Mucosa of rectum (tissue), 2 donors: ENCODE measurements at regions not wholly inside any gene's neighbourhood (a gene's known extent, or its start where the extent isn't known, plus 50 kb on each side); places are given as distances from the start of the nearest gene placed in this dataset.

ENCODE experiments used
- H3K27ac ChIP-seq, 2 donors: one replicate each; pipeline ENCODE4 v1.7.0; 2013; ENCODE audit warnings: inconsistent platforms in 2 of 2, low read depth in 2 of 2, low read length in 2 of 2
- H3K27me3 ChIP-seq, 2 donors: one replicate each; pipeline ENCODE4 v1.7.0; 2013; ENCODE audit warnings: low read length in 2 of 2; ENCODE audit not compliant: control insufficient read depth in 2 of 2, insufficient read depth in 2 of 2
- H3K36me3 ChIP-seq, 2 donors: one replicate each; pipeline ENCODE4 v1.7.0; 2013; ENCODE audit warnings: low read length in 2 of 2; ENCODE audit not compliant: control insufficient read depth in 2 of 2, insufficient read depth in 2 of 2
- H3K4me1 ChIP-seq, 2 donors: one replicate each; pipeline ENCODE4 v1.7.0; 2013; ENCODE audit warnings: low read length in 2 of 2, mild to moderate bottlenecking in 1 of 2; ENCODE audit not compliant: control insufficient read depth in 2 of 2, insufficient read depth in 2 of 2
- H3K4me3 ChIP-seq, 2 donors: one replicate each; pipeline ENCODE4 v1.7.0; 2013; ENCODE audit warnings: low read length in 2 of 2
- H3K9ac ChIP-seq, 2 donors: one replicate each; pipeline ENCODE4 v1.7.0; 2013; ENCODE audit warnings: low read length in 2 of 2, low read depth in 1 of 2, mild to moderate bottlenecking in 1 of 2
- H3K9me3 ChIP-seq, 2 donors: one replicate each; pipeline ENCODE4 v1.7.0; 2013; ENCODE audit warnings: low read length in 2 of 2; ENCODE audit not compliant: control insufficient read depth in 2 of 2
- donor health status: healthy.
- donor health status: Normal muscosa, but diverticular disease.

DNA sequence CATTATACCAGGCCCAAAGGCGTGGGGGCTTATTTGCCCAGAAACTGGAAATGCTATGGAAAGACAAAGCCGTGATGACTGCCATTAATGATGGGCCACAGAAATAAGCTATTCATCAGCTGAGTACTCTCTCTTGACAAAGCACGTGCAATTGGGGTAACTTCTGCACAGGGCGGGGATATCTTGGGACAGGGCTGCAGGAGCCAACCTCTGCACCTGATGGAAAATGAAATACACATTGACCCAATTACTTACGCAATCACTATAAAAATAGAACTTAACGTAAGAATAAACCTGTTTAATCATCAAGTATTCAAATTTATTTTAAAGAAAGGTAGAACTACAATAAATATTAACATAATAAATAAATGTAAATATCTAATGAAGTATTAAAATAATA lies 180.1 kb upstream of the NTF3 start:
- no peak overlapping the region for H3K4me3 ChIP-seq

DNA sequence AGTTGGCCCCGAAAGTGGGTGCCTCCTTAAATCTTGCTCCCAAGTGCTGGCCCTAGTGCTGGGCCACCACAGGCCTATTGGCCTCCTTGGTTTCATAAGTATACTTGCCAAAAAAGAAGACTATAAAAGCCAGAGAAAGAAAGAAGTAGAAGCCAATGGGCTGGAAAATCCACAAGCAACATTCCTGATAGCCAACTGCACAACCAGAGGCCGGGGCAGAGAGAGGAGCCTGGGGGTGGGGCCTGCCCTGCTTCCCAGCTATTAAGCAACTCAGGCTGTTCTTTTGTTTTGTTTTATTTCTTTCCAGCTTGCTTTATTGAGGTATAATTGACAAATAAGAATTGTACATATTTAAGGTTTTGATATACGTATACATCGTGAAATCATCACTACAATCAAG lies 177.2 kb upstream of the NTF3 start:
- Histone ChIP-seq H3K9me3 (no peaks in the 10 kb centered on the region), H3K4me3 (no peak overlapping the region), H3K4me1 (no peaks in the 10 kb centered on the region), H3K9ac (no peak overlapping the region), H3K36me3 (no peaks in the 10 kb centered on the region), H3K27me3 (peaks cover 0 to 2% of the 10 kb centered on the region in 2 donors), H3K27ac (no peak overlapping the region)

More for the DNA sequence above, 180.1 kb upstream of the NTF3 start:
- Histone ChIP-seq H3K4me1 (no peaks in the 10 kb centered on the region), H3K9me3 (no peaks in the 10 kb centered on the region), H3K27me3 (peaks cover 0 to 1% of the 10 kb centered on the region in 2 donors), H3K27ac (no peak overlapping the region), H3K36me3 (no peaks in the 10 kb centered on the region), H3K9ac (no peak overlapping the region)

DNA sequence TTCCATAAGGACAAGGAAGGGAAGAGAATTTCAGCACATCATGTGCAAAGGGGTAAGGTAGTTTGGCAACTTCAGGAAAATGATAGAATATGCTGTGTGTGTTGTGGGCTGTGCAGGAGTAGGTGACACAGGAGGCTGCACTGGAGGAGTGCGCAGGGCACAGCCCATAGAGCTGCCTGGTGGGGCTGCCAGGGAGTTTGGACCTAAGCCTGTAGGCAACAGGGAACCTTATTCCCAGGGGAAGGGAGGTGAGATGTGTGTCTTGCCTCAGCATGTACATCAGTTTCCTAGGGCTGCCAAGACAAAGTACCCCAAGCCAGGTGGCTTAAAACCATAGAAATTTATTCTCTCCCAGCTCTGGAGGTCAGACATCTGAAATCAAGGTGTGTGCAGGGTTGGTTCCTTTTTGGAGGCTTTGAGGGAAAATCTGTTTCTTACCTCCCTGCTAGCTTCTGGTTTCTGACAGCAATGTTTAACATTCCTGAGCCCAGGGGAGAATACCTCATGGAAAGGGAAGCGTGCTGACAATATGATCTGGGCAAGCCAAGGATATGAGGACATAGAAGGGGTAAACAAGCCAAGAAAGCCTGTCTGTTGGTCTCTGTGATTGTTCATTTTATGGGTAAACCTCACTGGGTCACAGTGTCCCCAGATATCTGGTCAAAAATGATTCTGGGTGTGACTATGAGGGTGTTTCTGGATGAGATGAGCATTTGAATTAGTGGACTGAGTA lies 174.0 kb upstream of the NTF3 start:
- peaks cover 0 to 2% of the 10 kb centered on the region in 2 donors for H3K27me3 ChIP-seq
- no peaks in the 10 kb centered on the region for H3K36me3 ChIP-seq
- peaks cover 0 to 20% of the 10 kb centered on the region in 2 donors for H3K4me1 ChIP-seq
- no peak overlapping the region for H3K27ac ChIP-seq
- H3K9ac ChIP-seq, result no peak overlapping the region
- H3K4me3 ChIP-seq, result no peak overlapping the region
- no peaks in the 10 kb centered on the region for H3K9me3 ChIP-seq

DNA sequence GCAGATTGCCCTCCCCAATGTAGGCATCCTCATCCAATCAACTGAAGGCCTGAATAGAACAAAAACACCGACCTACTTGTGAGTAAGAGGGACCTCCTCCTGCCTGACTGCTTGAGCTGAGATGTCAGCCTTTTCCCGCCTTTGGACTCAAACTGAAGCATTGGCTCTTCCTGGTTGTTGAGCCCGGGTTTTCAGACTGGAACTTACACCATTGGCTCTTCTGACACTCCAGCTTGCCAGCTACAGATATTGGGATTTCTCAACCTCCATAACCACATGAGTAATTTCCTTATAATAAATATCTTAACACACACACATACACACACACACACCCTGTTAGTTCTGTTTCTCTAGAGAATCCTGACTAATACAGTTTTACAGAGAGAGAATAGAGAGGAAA lies 173.4 kb upstream of the NTF3 start:
- peaks cover 0 to 20% of the 10 kb centered on the region in 2 donors for H3K4me1 ChIP-seq
- H3K27me3 ChIP-seq, result peaks cover 0 to 2% of the 10 kb centered on the region in 2 donors
- H3K9ac ChIP-seq, result no peak overlapping the region
- H3K27ac ChIP-seq, result no peak overlapping the region
- H3K36me3 ChIP-seq, result no peaks in the 10 kb centered on the region
- H3K9me3 ChIP-seq, result no peaks in the 10 kb centered on the region
- no peak overlapping the region for H3K4me3 ChIP-seq

DNA sequence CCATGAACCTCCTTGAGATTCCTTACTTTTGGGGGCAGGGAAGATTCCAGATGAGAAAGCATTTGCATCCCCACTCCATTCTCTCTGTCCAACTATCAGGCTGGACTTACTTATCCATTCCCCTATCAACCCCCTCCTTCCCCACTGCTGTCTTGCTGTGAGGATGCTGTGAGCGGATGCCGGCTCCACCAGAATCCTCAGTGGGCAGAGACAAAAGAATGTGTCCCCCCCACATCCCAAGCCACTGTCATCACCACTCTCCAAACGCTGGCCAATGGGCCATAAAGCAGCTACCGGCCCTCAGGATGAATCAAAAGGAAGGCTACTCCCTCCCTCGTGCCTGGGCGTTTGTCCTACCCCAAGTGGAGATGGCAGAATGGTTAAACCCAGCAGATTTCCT lies 173.0 kb upstream of the NTF3 start:
- H3K4me1 ChIP-seq, result peaks cover 0 to 20% of the 10 kb centered on the region in 2 donors
- no peak overlapping the region for H3K27ac ChIP-seq
- no peak overlapping the region for H3K4me3 ChIP-seq
- H3K9ac ChIP-seq, result no peak overlapping the region
- peaks cover 0 to 2% of the 10 kb centered on the region in 2 donors for H3K27me3 ChIP-seq
- no peaks in the 10 kb centered on the region for H3K36me3 ChIP-seq
- H3K9me3 ChIP-seq, result no peaks in the 10 kb centered on the region

DNA sequence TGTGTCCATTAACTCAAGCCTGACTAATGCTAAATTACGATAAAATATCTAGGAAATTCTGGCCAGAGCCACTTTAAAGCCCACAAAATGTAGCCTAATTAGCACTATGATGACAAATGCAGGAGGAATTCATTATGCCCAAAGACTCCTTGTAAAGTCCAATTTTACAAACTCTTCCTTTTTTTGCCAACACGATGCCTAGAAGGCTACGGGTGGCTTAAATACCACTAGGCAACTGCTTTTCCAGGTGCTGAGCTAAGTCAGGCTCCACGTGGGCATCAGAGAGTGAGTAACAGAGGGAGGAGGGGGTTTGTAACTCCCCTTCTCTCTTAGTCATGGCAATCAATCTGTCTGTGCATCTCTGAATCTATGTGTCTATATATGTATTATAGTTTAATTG lies 172.4 kb upstream of the NTF3 start:
- no peak overlapping the region for H3K4me3 ChIP-seq
- H3K9ac ChIP-seq, result no peak overlapping the region
- peaks cover 0 to 2% of the 10 kb centered on the region in 2 donors for H3K27me3 ChIP-seq
- H3K9me3 ChIP-seq, result no peaks in the 10 kb centered on the region
- H3K27ac ChIP-seq, result no peak overlapping the region
- peaks cover 0 to 20% of the 10 kb centered on the region in 2 donors for H3K4me1 ChIP-seq
- no peaks in the 10 kb centered on the region for H3K36me3 ChIP-seq

DNA sequence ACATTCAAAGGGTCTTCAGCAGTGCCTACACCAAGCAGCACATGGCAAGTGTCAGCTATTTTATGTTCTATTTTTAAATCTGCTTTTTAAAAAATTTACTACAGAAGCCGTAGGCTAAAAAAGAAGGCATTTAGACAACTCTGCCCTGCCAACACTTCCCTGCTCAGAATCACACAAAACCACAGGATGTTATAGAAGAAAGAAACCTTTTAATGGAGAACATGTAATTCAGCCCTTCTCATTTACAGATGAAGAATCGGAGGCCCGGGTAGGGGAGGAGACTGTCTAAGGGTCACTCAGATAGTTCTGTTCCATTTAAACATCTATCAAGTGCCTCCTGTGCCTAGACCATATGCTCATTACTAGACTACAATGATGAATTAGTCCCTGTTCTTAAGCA lies 171.8 kb upstream of the NTF3 start:
- H3K9ac ChIP-seq, result no peak overlapping the region
- peak overlapping the region in 1 of 2 donors; percentile 31 for H3K27ac ChIP-seq
- peaks cover 0 to 2% of the 10 kb centered on the region in 2 donors for H3K27me3 ChIP-seq
- H3K36me3 ChIP-seq, result no peaks in the 10 kb centered on the region
- H3K9me3 ChIP-seq, result no peaks in the 10 kb centered on the region
- peaks cover 0 to 20% of the 10 kb centered on the region in 2 donors for H3K4me1 ChIP-seq
- H3K4me3 ChIP-seq, result no peak overlapping the region

DNA sequence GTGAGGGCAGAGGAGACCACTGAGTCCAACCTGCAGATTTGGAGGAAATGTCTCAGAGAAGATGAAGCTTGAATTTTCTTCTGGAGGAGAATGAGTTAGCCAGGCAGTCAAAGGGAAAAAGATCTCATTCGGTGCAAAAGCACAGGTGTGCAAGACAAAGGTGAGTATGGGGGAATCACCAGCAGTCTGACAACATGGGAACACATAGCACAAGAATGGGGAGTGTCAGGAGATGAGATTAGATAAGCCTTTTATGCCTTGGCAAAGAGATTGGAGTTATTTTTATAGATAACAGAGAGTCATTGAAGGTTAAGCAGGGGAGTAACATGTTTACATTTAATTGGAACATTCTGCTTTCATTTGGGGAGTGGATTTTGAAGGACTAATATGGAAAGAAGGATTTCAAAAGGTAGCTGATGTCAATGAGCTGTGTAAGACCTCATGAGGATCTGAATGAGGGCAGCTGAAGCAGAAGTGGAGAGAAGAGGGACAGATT lies 171.3 kb upstream of the NTF3 start:
- Histone ChIP-seq H3K36me3 (no peaks in the 10 kb centered on the region), H3K4me3 (no peak overlapping the region), H3K27me3 (peaks cover 0 to 2% of the 10 kb centered on the region in 2 donors), H3K27ac (peak overlapping the region in 1 of 2 donors; percentile 31), H3K9ac (no peak overlapping the region), H3K9me3 (no peaks in the 10 kb centered on the region), H3K4me1 (peaks cover 0 to 20% of the 10 kb centered on the region in 2 donors)

DNA sequence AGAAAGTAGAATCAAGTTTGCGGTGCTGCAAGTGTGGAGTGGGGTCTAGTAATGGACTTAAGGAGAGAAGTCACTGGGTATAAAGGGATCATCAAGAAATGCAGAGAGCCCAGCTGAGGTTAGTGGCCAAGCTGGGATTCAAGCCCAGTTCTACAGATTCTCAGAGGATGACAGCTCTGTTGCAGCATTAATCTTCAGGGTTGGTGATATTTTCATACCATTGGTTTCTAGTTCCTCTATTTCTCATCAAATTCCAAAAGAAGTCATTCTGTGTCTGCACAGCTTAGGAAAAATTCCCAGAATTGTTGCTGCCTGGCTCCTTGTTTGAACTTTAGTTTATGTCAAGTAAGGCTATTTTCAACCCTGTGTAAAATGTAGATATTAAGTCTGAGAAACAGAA lies 169.5 kb upstream of the NTF3 start:
- no peak overlapping the region for H3K27ac ChIP-seq
- no peaks in the 10 kb centered on the region for H3K36me3 ChIP-seq
- no peak overlapping the region for H3K4me3 ChIP-seq
- H3K4me1 ChIP-seq, result peaks cover 0 to 20% of the 10 kb centered on the region in 2 donors
- no peak overlapping the region for H3K9ac ChIP-seq
- no peaks in the 10 kb centered on the region for H3K27me3 ChIP-seq
- no peaks in the 10 kb centered on the region for H3K9me3 ChIP-seq

DNA sequence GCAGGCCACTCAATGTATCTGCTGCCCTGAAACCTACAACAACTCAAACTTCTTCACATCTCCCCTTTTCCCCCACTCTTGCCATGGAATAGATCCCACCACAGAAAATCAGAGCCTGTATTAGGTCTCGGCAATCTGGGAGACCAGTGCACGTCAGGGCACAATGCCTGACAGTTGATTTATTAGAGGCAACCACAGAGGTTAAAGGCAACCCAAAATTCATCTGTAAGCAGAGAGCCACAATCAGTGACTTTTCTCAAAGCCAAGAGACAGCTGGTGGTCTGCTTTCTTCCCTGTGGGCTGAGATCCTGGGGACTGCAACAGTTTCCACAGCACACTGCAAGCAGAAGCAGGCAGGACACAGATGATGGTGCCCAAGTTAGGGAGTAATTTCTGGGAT lies 169.0 kb upstream of the NTF3 start:
- Histone ChIP-seq H3K4me1 (peaks cover 0 to 20% of the 10 kb centered on the region in 2 donors), H3K27me3 (no peaks in the 10 kb centered on the region), H3K36me3 (no peaks in the 10 kb centered on the region), H3K4me3 (no peak overlapping the region), H3K27ac (no peak overlapping the region), H3K9ac (no peak overlapping the region), H3K9me3 (no peaks in the 10 kb centered on the region)
